ENCODE measurements at regions not wholly inside any gene's neighbourhood (a gene's known extent, or its start where the extent isn't known, plus 50 kb on each side); places are given as distances from the start of the nearest gene placed in this dataset.
"Not testable (repeated sequence)": the region's sequence is repeated elsewhere in the genome, so short reads cannot be mapped to it uniquely, and the experiment has no call there.

DNA sequence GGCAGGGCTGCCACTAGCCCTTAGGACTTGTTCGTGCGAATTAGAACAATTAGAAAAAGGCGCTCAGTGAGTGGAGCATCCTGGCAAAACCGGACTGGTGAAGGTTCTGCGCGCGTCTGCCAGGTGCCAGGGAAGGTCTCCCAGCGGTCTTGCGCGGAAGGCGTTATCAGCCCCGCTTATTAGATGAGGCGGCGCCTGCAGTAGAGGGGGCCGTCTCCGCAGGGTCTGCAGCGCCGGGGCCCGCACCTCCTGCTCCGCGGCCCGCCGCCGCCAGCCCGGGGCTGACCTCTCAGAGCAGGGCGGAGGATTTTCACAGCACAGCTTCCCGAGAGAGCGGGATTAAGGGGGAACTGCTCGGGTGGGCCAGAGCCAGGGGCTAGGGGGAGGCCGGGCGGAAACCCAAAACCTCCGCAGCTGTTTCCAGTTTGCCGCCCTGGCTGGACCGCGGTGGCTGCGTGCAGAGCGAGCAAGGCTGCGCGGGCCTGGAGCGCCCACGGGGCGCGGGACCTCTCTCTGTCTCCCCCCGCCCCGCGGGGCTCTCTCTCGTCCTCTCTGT lies 155.2 kb downstream of the FOXD2 start:
- Histone ChIP-seq H3K27me3 (ENCODE audit: insufficient read depth, low read length) (peaks cover 66% of the 10 kb centered on the region), H3K4me1 (ENCODE audit: insufficient read depth, low read length) (no peaks in the 10 kb centered on the region), H3K4me3 (ENCODE audit: low read length) (peak overlapping the region; percentile 62; the same call in 1 of the 2 replicates)

DNA sequence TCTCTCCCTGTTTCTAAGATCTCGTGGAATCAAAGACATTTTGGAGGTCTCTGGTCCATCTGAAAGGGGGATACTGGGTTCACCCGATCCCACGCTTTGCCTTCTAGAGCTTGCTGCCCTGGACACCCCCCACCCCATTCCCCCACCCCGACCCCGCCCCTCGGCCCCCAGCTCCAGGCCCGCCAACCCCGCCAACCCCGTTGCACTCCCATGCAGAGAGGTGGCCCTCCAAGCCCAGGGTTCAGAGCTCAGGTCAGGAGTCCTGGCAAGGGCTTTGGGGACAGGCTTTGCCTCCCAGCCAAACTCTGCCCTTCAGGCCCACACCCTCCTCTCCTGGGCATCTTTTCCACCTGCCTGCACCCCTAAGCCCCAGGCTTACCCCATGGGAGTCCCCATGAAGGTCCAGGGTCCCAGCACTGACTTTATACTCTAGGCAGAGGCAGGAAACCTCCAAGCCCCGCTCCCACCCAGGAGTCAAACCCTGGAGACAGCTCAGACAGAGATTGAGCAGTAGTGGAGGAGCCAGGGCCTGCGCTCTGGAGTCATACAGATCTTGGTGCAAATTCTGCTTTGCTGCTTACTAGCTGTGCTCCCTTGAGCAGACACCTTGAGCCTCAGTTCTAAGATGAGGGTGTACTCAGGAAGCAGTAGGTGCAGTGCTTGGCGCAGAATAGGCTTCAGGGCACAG lies 155.9 kb downstream of the FOXD2 start:
- Histone ChIP-seq H3K36me3 (ENCODE audit: insufficient read depth, low read depth, low read length) (no peaks in the 10 kb centered on the region), H3K4me3 (ENCODE audit: low read length) (peak overlapping the region; percentile 62; the same call in 1 of the 2 replicates), H3K9me3 (ENCODE audit: insufficient read depth, low read depth, low read length) (no peaks in the 10 kb centered on the region), H3K27ac (ENCODE audit: low read length) (no peak overlapping the region), H3K4me1 (ENCODE audit: insufficient read depth, low read length) (no peaks in the 10 kb centered on the region), H3K27me3 (ENCODE audit: insufficient read depth, low read length) (peaks cover 62% of the 10 kb centered on the region), H3K9ac (ENCODE audit: low read depth, low read length) (no peak overlapping the region; the same call in 1 of the 2 replicates)

More for the DNA sequence above, 155.2 kb downstream of the FOXD2 start:
- Histone ChIP-seq H3K36me3 (ENCODE audit: insufficient read depth, low read depth, low read length) (no peaks in the 10 kb centered on the region), H3K27ac (ENCODE audit: low read length) (no peak overlapping the region), H3K9me3 (ENCODE audit: insufficient read depth, low read depth, low read length) (no peaks in the 10 kb centered on the region), H3K9ac (ENCODE audit: low read depth, low read length) (no peak overlapping the region; the same call in 1 of the 2 replicates)

DNA sequence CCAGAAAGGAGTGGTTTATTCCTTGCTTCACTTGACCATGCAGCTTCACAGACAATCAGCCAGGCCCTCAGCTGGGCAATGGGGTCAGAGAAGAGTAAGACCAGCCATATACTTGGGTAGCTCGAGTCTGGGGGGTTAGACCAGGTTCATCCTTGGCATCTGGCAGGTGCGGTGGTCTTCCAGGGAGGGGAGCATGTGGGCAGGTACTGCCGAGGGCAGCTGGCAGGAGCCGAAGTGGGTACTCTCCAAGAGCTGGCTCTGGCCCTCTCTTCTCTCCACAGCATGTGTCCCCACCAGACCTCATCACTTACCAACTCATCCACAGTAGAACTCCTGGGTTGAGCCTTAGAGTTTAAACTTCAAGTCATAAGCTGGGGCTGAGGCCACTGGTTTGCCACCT lies 156.8 kb downstream of the FOXD2 start:
- H3K36me3 ChIP-seq (ENCODE audit: insufficient read depth, low read depth, low read length) = no peaks in the 10 kb centered on the region
- no peak overlapping the region for H3K9ac ChIP-seq (ENCODE audit: low read depth, low read length)
- H3K27me3 ChIP-seq (ENCODE audit: insufficient read depth, low read length) = peaks cover 53% of the 10 kb centered on the region
- no peak overlapping the region for H3K4me3 ChIP-seq (ENCODE audit: low read length)
- H3K9me3 ChIP-seq (ENCODE audit: insufficient read depth, low read depth, low read length) = peaks cover 7% of the 10 kb centered on the region; the same call in 1 of the 2 replicates
- no peaks in the 10 kb centered on the region for H3K4me1 ChIP-seq (ENCODE audit: insufficient read depth, low read length)
- no peak overlapping the region for H3K27ac ChIP-seq (ENCODE audit: low read length)

- H3K4me3 ChIP-seq (ENCODE audit: low read length) = no peak overlapping the region
Measured at GRCh38 chr1:47596328-47596727, 158.5 kb downstream of the FOXD2 start.

GRCh38 chr1:47598357-47598756 lies 160.5 kb downstream of the FOXD2 start:
- H3K27ac ChIP-seq (ENCODE audit: low read length) = no peak overlapping the region
- no peak overlapping the region for H3K4me3 ChIP-seq (ENCODE audit: low read length)
- no peaks in the 10 kb centered on the region for H3K4me1 ChIP-seq (ENCODE audit: insufficient read depth, low read length)
- peaks cover 27% of the 10 kb centered on the region for H3K9me3 ChIP-seq (ENCODE audit: insufficient read depth, low read depth, low read length)
- H3K27me3 ChIP-seq (ENCODE audit: insufficient read depth, low read length) = peaks cover 24% of the 10 kb centered on the region
- H3K9ac ChIP-seq (ENCODE audit: low read depth, low read length) = no peak overlapping the region
- no peaks in the 10 kb centered on the region for H3K36me3 ChIP-seq (ENCODE audit: insufficient read depth, low read depth, low read length)

More at GRCh38 chr1:47596328-47596727, 158.5 kb downstream of the FOXD2 start:
- H3K27me3 ChIP-seq (ENCODE audit: insufficient read depth, low read length) = peaks cover 44% of the 10 kb centered on the region
- H3K27ac ChIP-seq (ENCODE audit: low read length) = no peak overlapping the region
- no peaks in the 10 kb centered on the region for H3K4me1 ChIP-seq (ENCODE audit: insufficient read depth, low read length)
- H3K36me3 ChIP-seq (ENCODE audit: insufficient read depth, low read depth, low read length) = no peaks in the 10 kb centered on the region
- peaks cover 17% of the 10 kb centered on the region for H3K9me3 ChIP-seq (ENCODE audit: insufficient read depth, low read depth, low read length)
- no peak overlapping the region for H3K9ac ChIP-seq (ENCODE audit: low read depth, low read length)

GRCh38 chr1:47599777-47600176 lies 161.9 kb downstream of the FOXD2 start:
- peaks cover 9% of the 10 kb centered on the region for H3K27me3 ChIP-seq (ENCODE audit: insufficient read depth, low read length)
- H3K27ac ChIP-seq (ENCODE audit: low read length) = no peak overlapping the region
- no peaks in the 10 kb centered on the region for H3K4me1 ChIP-seq (ENCODE audit: insufficient read depth, low read length)
- H3K9me3 ChIP-seq (ENCODE audit: insufficient read depth, low read depth, low read length) = peaks cover 27% of the 10 kb centered on the region
- no peak overlapping the region for H3K4me3 ChIP-seq (ENCODE audit: low read length)
- H3K9ac ChIP-seq (ENCODE audit: low read depth, low read length) = no peak overlapping the region
- H3K36me3 ChIP-seq (ENCODE audit: insufficient read depth, low read depth, low read length) = no peaks in the 10 kb centered on the region

GRCh38 chr1:47602491-47602890 lies 164.6 kb downstream of the FOXD2 start:
- not testable (repeated sequence) for H3K27me3 ChIP-seq (ENCODE audit: insufficient read depth, low read length)

DNA sequence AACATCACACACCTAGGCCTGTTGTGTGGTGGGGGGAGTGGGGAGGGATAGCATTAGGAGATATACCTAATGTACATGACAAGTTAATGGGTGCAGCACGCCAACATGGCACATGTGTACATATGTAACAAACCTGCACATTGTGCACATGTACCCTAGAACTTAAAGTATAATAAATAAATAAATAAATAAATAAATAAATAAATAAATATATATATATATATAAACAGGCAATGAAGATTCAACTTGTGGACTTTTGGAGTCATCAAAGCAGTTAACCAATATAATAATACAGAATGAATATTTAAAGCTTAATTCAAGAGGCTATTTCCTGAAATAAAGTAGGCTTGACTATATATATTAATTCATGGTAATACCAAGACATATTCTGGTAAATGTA lies 167.0 kb downstream of the FOXD2 start:
- not testable (repeated sequence) for H3K36me3 ChIP-seq (ENCODE audit: insufficient read depth, low read depth, low read length); H3K9ac ChIP-seq (ENCODE audit: low read depth, low read length); H3K27ac ChIP-seq (ENCODE audit: low read length); H3K4me3 ChIP-seq (ENCODE audit: low read length); H3K4me1 ChIP-seq (ENCODE audit: insufficient read depth, low read length); H3K27me3 ChIP-seq (ENCODE audit: insufficient read depth, low read length)
- peaks cover 33% of the 10 kb centered on the region for H3K9me3 ChIP-seq (ENCODE audit: insufficient read depth, low read depth, low read length)

More at GRCh38 chr1:47602491-47602890, 164.6 kb downstream of the FOXD2 start:
- not testable (repeated sequence) for H3K4me3 ChIP-seq (ENCODE audit: low read length); H3K36me3 ChIP-seq (ENCODE audit: insufficient read depth, low read depth, low read length); H3K27ac ChIP-seq (ENCODE audit: low read length); H3K9ac ChIP-seq (ENCODE audit: low read depth, low read length); H3K4me1 ChIP-seq (ENCODE audit: insufficient read depth, low read length)
- peaks cover 30% of the 10 kb centered on the region for H3K9me3 ChIP-seq (ENCODE audit: insufficient read depth, low read depth, low read length)

- no peaks in the 10 kb centered on the region for H3K4me1 ChIP-seq (ENCODE audit: insufficient read depth, low read length)
- no peaks in the 10 kb centered on the region for H3K27me3 ChIP-seq (ENCODE audit: insufficient read depth, low read length)
- no peak overlapping the region for H3K9ac ChIP-seq (ENCODE audit: low read depth, low read length)
- no peak overlapping the region for H3K4me3 ChIP-seq (ENCODE audit: low read length)
- H3K9me3 ChIP-seq (ENCODE audit: insufficient read depth, low read depth, low read length) = peaks cover 16% of the 10 kb centered on the region
- no peaks in the 10 kb centered on the region for H3K36me3 ChIP-seq (ENCODE audit: insufficient read depth, low read depth, low read length)
- H3K27ac ChIP-seq (ENCODE audit: low read length) = no peak overlapping the region
Measured at GRCh38 chr1:47608296-47608875, 170.5 kb downstream of the FOXD2 start.

GRCh38 chr1:47611992-47612391 lies 174.1 kb downstream of the FOXD2 start:
- Histone ChIP-seq H3K9ac (ENCODE audit: low read depth, low read length) (no peak overlapping the region), H3K36me3 (ENCODE audit: insufficient read depth, low read depth, low read length) (no peaks in the 10 kb centered on the region), H3K27me3 (ENCODE audit: insufficient read depth, low read length) (no peaks in the 10 kb centered on the region), H3K9me3 (ENCODE audit: insufficient read depth, low read depth, low read length) (peaks cover 13% of the 10 kb centered on the region), H3K4me1 (ENCODE audit: insufficient read depth, low read length) (no peaks in the 10 kb centered on the region), H3K27ac (ENCODE audit: low read length) (no peak overlapping the region), H3K4me3 (ENCODE audit: low read length) (no peak overlapping the region)

GRCh38 chr1:47612819-47613218 lies 175.0 kb downstream of the FOXD2 start:
- H3K27ac ChIP-seq (ENCODE audit: low read length) = no peak overlapping the region
- H3K4me1 ChIP-seq (ENCODE audit: insufficient read depth, low read length) = no peaks in the 10 kb centered on the region
- H3K4me3 ChIP-seq (ENCODE audit: low read length) = no peak overlapping the region
- no peaks in the 10 kb centered on the region for H3K27me3 ChIP-seq (ENCODE audit: insufficient read depth, low read length)
- no peak overlapping the region for H3K9ac ChIP-seq (ENCODE audit: low read depth, low read length)
- peaks cover 12% of the 10 kb centered on the region for H3K9me3 ChIP-seq (ENCODE audit: insufficient read depth, low read depth, low read length)
- no peaks in the 10 kb centered on the region for H3K36me3 ChIP-seq (ENCODE audit: insufficient read depth, low read depth, low read length)

DNA sequence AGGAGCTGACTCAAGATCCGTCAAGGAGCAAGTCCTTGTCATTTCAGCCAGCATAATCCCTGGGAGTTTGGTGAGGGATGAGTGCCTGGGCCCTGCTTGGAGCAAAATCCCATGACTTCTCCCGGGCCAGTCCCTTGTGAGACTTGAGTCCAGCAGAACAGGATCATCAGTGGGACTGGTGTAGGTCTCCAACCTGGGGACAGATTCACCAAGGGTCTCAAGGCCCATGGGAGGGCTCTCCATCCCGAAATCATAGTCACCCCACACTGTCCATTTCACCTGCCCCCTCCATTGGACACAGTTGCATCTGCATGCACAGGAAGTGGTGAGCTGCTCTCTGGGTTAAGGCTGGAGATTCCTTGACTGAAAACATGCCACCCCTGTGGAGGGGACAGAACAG lies 178.2 kb downstream of the FOXD2 start:
- H3K9ac ChIP-seq (ENCODE audit: low read depth, low read length) = no peak overlapping the region
- no peaks in the 10 kb centered on the region for H3K36me3 ChIP-seq (ENCODE audit: insufficient read depth, low read depth, low read length)
- H3K27ac ChIP-seq (ENCODE audit: low read length) = no peak overlapping the region
- no peaks in the 10 kb centered on the region for H3K9me3 ChIP-seq (ENCODE audit: insufficient read depth, low read depth, low read length)
- no peaks in the 10 kb centered on the region for H3K4me1 ChIP-seq (ENCODE audit: insufficient read depth, low read length)
- H3K27me3 ChIP-seq (ENCODE audit: insufficient read depth, low read length) = peaks cover 15% of the 10 kb centered on the region; the same call in 1 of the 2 replicates
- H3K4me3 ChIP-seq (ENCODE audit: low read length) = no peak overlapping the region
